ENCODE measurements at regions not wholly inside any gene's neighbourhood (a gene's known extent, or its start where the extent isn't known, plus 50 kb on each side); places are given as distances from the start of the nearest gene placed in this dataset.

DNA sequence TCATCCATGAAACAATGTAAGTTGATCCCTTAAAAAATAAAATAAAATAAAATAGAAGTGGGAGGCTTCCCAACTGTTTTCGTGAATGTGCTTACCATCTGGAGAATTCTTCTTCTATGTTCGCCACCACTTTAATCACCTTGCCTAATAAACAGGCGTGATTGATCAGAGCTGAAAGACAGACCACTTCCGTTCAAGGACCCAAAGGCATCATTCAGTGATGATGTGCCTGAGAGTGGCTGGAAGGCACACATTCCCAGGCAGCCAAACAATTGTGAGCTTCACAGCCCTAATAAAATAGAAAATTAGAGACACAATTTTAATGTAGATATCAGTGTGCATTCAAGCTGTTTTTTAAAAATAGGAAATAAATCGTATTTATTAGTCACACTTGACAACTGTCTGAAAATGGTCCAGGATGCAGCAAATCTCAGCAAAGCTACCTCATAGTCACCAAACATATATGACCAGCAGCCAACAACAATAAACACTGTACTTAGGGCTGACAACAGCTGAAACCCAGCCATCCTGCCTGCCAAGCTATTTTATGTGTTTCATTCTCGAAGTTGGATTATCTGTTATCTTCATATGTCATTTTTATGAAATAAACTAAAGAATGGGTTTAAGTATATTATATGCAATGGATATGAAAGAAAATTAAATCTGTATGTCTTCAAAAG, 163.2 kb upstream of the FAM9B start:
- DNase-seq (ENCODE audit: low spot score) = no peak

DNA sequence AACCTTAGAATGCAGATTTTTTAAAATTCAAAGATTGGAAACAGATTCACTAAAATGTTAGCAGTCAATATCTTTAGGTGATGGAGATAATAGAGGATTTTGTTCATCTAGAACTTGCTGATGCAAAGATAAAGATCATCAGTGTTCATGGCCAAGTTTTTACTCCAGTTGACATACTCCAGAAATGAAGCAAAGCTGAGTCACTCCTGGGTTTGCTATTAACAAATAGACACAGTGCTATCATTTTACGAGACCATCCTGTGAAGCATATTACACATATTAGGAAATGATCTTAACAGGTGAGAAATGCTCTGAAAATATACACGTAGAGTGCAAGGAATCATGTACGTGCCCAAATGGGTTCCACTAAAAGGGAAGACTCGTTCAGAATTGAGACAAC, 170.6 kb upstream of the FAM9B start:
- no peak for DNase-seq (ENCODE audit: low spot score)

DNA sequence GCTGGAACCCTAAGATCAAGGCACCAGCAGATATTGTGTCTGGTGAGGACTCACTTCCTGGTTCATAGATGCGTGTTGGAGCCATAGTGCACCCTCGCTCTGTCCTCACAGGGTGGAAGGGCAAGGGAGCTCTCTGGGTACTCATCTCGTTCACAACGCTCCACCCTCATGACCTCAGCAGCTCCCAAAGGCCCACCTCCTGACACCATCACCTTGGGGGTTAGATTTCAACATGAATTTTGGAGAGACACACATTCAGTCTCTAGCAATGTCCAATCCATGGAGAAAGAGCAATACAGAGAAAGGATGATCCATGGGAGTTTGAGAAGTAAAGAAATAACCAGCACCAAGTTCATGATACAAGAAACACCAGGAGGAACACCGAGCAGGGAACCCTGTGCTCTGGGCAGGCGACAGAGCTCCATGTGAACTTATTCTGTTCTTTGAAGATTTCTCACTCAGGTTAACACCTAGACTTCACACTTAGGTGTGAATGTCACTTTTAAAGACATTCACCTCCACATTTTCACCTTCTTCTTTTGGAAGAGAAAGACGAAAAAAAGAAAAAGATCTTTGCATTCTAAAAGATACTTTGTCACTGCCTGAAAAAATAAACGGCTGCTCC, 171.8 kb upstream of the FAM9B start:
- DNase-seq (ENCODE audit: low spot score) = no peak

DNA sequence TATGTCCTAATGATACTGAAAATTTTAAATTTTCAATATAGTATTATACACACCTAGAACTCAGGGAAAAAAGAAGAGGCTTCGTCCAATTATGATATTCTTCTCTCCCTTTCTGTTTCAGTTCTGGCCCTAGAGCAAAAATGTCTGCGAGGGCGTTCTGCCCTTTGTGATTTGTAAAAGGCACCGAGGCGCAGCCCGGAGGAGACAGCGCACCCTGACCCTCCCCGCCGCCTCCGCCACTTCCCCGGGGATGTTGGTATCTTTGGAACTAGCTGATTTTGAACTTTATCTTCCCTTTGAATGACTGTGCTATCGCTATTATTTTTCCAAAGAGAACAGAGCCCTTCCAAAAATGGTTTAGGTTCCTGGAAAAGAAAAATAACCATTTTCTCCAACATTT, 173.2 kb upstream of the FAM9B start:
- no peak for DNase-seq (ENCODE audit: low spot score)

DNA sequence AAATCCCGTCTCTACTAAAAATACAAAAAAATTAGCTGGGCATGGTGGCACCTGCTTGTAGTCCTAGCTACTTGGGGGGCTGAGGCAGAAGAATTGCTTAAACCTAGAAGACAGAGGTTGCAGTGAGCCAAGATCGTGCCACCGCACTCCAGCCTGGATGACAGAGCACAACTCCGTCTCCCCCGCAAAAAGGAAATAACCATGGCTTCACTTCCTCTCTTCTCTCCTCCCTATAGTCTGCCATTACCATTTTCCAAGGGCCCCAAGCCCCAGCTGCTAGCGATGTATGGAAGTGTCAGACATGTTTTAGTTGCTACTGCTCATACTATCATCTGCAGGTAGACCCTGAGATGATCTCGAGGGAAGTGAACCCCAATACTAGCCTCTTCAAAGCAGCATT, 177.3 kb upstream of the FAM9B start:
- DNase-seq (ENCODE audit: low spot score) = no peak

DNA sequence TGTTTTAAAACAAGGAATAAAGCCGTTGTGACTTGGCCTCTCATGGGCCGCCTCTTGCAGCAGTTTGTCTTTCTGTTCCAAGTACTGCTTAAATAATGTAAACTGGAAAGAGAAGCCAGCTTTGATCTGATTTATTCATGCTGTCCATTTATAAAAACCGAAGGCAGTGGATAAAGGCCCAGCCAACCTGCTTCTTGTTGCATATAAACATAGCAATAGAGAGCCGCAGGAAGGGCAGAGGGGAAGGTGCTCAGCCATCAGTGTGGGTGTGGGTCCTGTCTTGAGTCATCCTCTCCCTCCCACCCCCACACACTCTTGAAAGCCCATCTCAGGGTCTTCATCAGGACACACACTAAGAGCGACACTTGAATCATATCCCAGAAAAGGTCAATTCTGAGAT, 187.9 kb upstream of the FAM9B start:
- DNase-seq (ENCODE audit: low spot score) = no peak

DNA sequence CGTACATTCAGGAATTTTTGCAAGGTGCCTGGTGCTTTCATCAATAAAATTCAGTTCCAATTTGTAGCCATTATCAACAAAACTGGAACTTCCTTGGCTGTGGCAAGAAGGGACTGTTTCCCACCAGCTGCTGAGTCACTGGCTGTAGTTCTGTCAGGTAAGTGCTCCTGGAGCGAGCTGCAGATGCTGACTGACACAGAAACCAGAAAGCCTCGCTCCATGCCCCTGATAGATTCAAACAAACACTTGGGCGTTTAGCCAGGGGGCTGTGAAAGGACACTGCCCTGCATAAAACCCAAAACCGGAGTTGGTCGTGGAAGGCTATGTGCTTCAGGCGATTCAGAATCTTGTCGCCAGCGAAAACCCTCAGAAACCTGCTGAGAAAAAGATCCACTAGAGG, 188.4 kb upstream of the FAM9B start:
- no peak for DNase-seq (ENCODE audit: low spot score)

DNA sequence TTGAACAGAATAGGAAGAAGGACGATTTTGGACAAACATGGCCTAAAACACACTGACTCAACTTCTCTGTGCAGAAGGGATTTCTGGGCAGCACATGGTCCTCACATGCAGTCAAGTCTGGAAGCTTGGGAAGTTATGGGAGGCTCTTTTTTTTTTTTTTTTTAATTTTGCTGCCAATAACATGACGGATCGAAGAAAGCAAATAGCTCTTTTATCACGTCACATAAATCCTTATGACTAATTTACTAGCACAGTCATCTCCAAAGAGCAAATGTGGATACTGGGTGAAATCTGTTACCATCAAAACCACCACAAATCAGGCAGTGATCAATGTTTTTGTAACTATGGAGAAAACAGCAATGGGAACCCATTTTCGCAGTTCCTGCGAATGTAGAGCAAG, 193.3 kb upstream of the FAM9B start:
- no peak for DNase-seq (ENCODE audit: low spot score)

DNA sequence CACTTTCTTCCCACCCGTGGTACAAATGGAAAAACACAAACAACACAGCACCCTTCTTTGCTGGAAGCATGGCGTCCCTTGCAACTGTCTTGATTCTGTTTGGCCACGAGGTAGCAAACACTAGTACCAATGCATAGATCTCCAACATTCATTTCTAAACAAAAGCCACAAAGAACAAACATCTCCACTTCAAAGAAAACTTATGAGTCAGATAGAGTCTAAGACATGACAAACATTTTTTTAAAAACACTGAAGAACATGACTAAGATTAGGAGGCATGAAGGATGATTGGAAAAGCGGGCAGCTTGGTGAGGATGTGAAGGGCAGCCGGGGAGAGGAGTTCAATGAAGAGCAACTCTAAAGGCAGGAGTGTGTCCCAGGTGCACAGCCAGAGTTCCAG, 197.6 kb upstream of the FAM9B start:
- DNase-seq (ENCODE audit: low spot score) = no peak

DNA sequence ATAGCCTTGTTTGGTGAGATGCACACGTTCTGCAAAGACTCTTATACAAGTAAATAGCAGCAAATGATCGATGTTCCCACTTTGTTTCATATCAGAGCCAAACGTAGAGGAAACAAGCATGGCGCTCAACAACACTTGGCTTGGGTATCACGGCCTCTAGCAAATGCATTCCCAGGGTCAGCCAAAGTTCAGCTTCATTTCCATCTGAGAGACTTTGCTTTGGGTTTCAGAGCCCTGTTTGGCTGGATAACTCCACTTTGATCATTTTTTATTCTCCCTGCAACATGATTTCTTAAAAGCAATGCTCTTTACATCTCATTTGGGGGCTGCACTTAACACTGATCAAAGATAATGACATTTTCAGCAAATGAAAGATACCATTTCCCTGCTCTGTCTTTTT, 199.2 kb upstream of the FAM9B start:
- no peak for DNase-seq (ENCODE audit: low spot score)

DNA sequence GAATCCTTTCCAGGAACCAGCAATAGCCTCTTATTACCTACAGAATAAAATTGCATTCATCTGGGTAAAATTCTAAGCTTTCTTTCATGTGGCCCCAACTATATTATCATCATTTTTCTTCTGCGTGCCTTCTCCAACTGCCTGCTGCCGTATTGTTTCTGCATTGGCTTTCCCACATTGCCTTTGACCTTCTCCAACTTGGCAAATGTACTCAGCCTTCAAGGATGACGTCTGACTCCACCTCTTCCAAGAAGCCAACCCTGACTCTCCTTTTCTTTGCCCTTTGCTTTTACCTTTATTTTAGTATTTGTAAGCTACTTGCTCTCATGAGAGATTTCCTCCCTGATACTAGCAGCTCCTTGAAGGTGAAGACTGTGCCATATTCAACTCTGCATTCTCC, 200.4 kb upstream of the FAM9B start:
- no peak for DNase-seq (ENCODE audit: low spot score)

DNA sequence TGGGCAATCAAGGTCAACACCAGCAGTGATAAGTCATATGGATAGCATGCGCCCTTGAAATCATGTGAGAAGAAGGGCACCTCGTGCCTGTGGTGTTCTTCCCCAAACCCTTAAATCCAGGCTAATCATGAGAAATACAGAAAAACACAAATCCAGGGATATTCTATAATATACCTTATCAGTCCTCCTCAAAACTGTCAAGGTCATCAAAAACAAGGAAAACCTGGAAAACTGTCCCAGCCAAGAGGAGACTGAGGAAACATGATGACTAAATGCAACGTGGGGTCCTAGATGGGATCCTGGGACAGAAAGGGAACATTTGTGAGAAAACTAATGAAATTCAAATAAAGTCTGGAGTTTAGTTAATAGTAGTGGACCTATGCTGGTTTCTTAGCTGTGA, 201.8 kb upstream of the FAM9B start:
- no peak for DNase-seq (ENCODE audit: low spot score)

DNA sequence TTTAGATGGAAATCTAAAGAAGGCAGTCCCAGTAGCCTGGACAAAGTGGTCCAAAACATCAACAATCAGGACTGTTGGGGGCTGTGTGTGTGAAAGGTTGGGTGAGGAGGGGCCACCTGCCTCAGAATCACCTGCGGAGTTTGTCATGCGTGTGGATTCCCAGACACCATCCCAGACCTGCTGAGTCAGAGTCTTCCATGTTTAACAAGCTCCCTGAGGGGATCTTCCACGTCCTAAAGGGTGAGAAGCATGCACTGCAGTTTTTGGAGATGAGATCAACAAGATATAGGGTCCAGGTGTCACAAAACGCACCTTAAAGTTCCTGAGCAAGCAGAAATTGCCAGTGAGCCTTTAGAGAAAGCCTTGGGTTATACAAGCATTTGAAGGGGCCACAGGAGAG, 207.0 kb upstream of the FAM9B start:
- DNase-seq (ENCODE audit: low spot score) = no peak

DNA sequence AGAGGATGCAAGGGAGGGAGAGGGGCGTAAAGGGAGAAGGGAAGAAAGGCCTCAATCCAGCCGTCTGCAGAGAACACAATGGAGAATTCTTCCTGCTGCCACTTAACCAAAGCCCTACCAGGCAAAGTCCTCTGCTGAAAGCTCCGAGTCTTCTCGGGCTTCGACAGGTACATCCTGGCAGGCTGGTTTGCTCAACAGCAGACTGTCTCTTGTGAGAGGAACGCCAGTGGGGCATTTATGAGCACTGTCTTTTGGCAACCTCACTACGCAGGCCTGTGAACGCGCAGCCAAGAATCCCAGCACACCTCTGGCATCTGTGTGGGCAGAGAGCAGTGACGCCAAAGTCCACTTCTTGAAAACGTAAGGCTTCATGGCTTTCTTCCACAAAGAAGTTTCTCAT, 207.5 kb upstream of the FAM9B start:
- DNase-seq (ENCODE audit: low spot score) = no peak

DNA sequence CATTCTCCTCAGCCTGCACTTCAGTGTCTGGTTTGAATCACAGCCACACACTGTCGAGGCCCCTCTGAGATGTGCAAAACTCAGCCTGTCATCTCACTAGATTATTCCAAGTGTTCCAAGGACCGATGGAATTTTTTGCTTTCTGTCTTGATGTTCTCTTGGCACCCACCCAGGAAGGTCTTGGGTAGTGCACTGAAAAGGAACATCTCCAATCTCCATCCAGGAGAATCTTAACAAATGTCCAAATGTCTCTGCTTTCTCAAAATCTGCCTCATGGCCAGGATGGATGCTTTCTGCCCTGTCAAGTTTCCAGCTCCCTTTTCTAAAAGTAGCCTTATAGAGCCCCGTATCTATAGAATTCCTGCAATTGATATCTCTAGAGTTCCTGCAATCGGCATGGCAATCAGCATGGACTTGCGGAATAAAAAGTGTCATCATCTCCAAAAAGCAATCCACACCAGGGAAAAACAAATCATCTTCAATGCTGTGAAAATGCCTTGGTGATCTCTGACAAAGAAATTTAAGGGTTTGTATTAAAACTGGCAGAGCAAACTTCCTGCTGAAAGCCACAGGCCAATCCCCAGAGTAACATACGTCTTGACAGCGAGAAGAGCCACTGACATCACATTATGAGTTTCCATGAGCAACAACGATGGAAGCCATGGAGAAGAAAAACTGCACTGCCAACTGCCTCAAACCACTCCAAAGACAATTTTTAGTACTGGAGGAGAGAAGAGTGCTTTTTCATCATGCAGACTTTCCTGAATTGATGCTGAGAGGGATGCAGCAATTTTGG, 215.3 kb upstream of the FAM9B start:
- DNase-seq (ENCODE audit: low spot score) = no peak

DNA sequence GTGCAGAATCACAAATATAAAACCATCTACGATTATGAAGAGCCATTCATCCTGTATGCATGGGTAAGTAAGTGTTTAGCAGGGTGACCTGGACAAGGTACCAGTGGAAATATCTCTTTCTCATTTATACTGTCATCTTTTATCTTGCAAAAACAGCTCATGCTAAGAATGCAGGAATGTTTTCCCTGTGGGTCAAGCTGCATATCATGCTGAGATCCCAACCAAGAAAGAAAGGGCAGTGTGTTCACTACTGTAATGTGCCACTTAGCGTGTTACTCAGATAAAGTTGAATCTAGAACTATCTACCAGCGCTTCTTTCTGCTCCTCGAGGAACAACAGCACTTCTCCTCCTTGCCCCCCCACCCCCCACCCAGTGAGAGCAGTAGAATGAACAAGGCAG, 212.7 kb upstream of the TBL1X start:
- DNase-seq (ENCODE audit: low spot score) = no peak

DNA sequence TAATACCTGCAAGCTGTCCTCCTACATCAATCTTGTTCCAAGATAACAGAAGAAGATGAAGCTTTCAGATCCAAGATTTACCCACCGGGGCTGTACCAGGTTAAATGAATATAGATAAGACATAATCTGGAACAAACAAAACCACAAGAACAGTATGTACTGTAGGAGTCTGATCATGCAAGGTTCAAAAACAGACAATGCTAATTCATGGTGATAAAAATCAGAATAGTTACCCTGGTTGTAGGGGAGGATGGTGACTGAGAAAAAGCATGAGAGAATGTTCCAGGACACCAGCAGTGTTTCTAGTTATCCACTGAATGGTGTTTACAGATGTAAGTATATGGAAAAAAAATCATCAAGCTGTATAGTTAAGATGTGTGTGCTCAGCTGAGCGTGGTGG, 211.6 kb upstream of the TBL1X start:
- no peak for DNase-seq (ENCODE audit: low spot score)

DNA sequence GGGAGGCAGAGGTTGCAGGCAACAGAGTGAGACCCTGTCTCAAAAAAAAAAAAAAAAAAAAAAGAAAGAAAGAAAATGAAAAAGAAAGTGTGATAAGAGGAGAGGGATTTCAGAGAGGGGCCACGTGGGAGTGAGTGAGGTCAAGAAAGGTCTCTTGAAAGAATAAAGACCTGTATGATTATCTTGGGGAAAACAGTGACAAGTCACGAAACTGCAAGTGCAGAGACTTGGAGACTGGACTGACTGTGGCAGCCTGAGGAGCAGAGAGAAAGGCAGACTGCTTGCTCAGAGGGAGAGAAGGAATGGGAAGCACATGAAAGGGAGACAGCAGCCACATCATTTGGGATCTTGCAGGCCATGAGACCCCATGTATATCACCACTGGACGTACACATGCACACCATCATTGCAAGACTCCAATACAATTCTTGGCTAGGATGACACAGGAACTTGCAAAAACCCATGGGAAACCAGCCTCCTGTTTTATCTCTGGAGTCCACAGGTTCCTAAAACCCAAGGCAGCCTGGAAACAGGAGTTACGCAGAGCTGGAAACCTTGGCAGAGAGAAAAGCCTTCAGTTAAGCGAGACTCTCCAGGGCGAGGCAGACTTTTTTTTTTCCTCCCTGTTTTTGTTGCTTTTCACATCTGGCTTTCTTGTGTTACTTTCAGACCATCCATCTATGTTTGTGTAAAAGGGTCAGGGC, 207.0 kb upstream of the TBL1X start:
- no peak for DNase-seq (ENCODE audit: low spot score)

DNA sequence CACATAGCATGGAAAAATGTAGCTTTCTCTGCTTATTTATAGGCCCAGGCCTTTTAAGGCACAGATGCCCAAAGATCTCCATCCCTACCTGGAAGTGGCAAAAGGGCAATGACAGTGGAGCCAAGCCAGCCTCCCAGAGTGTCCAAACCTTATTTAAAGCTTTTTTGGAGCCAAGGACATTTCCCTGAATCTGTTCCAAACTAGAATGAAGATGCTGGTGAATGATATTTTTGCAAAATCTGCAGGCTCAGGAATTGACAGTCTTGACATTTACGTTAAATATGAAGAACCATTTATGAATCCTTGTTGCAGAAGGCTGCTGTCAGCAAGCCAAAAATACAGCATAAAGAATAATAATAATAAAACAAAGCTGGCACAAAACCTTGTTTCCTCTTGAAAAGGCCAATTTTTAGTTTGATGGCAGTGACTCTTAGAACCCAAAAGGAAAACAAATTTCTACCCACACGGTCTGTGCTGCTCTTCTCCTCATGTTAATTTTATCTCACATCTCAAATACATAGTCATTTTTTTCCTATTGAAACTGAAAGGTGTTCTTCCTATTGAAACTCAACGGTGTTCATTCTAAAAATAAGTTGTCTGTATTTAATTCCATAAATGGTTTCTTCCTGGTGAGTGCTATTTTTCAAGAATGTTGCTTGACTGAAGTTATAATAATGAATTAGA, 206.3 kb upstream of the TBL1X start:
- DNase-seq (ENCODE audit: low spot score) = no peak

DNA sequence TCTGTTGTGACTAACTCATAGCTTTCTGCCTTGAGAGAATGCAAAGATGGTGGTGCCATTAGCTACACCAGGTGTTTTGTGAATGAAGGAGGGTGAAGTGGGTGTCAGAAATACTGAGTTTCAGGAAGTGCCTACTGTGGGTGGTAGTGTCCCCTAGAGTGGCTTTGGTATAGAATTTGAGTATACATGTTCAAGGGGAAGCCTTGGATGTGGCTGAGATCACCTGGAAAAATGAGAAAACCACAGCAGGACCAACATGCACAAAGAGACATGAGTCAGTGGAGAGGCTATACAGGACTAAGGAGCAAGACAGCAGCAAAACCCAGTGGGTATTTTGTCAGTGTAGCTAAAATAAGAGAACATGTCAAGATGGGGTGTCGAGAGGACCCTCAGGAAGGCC, 204.3 kb upstream of the TBL1X start:
- DNase-seq (ENCODE audit: low spot score) = no peak

DNA sequence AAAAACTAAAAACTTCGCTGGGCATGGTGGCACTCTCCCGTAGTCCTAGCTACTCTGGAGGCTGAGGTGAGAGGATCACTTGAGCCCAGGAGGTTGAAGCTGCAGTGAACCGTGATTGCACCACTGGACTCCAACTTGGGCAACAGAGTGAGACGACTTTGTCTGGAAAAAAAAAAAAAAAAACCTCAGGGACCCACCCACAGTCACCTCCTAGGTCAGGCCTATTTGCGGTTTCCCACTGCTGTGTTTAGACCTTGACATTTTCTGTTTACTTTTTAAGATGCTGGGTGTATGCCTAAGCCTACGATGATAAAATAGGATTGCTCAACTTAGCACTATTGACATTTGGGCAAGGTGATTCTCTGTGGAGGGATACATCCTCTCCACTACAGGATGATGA, 197.4 kb upstream of the TBL1X start:
- no peak for DNase-seq (ENCODE audit: low spot score)

DNA sequence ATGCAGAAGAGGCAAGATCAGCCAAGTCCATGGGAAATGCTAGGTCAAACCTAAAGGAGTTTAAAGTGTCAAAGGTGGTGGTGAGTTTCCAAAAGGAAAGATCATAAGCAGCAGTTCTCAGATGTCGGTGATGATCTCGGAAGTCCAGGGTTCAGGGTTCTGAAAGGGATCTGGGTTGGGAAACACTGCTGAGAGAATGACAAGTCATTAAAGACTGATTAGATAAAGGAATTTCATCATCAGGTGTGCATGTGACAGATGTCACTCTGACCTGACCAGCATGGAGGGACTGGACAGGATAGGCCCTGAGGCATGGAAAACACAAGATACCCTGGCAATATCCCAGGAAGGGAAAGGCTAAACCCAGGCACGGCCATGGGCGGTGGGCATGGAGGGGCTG, 195.7 kb upstream of the TBL1X start:
- no peak for DNase-seq (ENCODE audit: low spot score)

Data from pons (tissue), 1 donor.